Limb (tissue), 2 donors: ENCODE measurements at regions not wholly inside any gene's neighbourhood (a gene's known extent, or its start where the extent isn't known, plus 50 kb on each side); places are given as distances from the start of the nearest gene placed in this dataset.
A peak's percentile ranks its signal among the peaks of the same experiment; 100 is the strongest.

Experiments used
- DNase-seq, 2 donors: peaks; one replicate each; pipeline ENCODE4 v3.0.0-alpha.2; 2016; ENCODE audit errors: extremely low spot score in 2 of 2

- DNase-seq = no peak
Observed at GRCh38 chr10:4733150-4733842, 92.7 kb upstream of the AKR1E2 start.

DNA sequence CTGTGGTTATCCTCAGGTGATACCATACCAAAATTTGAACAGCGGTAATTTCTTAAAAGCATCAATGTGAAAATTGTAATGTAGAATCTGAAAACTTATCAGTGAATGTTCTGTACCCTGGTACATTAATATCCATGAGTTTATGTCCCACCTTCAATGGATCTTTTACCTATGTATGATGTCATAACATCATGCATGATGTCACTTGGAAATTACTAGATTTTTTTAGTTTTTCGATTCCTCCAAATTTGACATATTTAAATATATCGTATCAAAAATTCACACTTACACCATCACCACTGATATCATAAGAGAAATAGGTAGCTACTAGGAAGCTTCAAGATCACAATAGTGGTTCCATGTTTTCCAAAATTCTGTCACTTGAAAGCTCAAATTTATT is 95.0 kb upstream of the AKR1E2 start:
- DNase-seq = no peak

DNA sequence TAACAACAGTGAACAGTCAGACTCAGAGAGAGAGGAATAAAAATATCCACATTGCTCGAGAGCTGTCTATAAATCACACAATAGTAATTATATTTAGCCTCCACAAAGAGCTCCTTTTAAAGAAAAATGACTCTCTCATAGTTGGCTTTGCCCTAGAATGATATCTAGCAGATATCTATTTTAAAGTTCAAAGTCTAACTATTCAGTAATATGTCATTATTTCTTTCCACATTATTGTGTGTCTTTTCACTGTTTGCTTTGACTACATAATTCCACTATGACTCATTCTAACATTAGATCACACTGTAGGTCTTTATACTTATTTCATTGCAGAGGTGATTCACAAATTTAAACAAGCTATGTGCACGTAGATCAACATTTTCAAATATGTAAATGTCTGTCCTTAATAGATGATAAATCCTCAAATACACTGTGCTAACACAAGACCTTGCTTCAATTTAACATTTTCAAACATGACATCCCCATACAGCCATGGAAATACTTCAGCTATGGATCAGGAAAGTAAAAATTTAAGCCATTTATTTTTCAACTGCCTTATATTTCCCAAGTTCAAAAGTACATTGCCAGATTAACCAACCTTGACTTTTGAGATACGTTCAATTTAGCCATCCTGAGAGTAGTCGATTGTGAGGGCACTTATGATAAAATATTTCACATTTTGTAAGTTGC is 99.9 kb upstream of the AKR1E2 start:
- peak in 1 of 2 donors; percentile 23 for DNase-seq

- DNase-seq = no peak
Observed at GRCh38 chr10:4723860-4724259, 102.1 kb upstream of the AKR1E2 start.

DNA sequence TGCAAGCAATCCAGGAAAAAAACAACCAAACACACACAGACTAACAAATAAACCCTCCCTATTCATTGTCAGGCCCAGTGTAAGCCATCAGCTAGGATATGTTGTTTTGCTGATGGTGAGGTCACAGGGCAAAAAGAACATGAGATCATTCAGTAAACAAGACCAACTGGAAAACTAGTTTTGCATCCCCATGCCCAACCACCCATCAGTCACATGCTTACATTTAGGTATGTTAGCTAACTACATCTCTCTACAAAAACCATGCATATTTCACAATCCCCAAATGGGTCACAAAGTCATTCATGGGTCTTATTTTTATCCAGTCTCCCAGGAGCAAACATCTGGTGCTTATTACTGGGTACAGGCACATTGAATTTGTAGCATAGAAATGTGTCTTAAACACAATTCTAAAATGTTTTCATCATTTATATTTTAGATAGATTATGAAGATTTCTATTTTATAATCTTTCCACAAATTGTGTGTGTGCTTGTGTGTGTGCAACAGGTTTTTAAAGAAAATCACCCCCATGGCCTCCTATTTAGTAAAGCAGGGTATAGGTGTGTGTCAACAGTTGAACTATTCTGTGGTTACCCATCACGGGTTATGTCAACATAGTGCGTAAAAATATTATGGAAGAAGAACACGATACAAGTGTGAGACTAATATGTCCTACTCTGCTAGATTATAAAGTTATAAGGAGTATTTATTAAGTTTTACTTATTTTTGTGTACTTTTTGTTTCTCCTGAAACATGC is 103.8 kb upstream of the AKR1E2 start:
- DNase-seq = no peak

GRCh38 chr10:4720463-4720862 is 105.5 kb upstream of the AKR1E2 start:
- DNase-seq = no peak

DNA sequence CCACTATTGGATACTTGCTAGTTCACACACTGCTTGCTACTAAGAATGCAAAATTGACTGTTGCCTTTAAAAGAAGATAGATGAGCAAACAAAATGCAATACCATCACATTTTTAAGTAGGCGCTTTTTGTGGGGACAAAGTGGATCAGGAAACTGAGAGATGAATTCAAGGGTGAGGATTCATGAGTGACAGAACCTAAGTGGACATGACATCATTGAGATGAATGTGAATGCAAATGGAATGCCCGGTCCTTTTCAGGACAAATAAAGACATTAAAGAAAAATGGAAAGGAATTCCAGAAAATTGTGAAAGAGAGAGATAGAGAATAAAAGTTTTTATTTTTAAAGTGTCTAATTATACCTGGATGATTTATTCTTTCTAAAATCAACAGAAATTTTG is 106.3 kb upstream of the AKR1E2 start:
- no peak for DNase-seq

GRCh38 chr10:4719036-4719435 is 107.0 kb upstream of the AKR1E2 start:
- no peak for DNase-seq

DNA sequence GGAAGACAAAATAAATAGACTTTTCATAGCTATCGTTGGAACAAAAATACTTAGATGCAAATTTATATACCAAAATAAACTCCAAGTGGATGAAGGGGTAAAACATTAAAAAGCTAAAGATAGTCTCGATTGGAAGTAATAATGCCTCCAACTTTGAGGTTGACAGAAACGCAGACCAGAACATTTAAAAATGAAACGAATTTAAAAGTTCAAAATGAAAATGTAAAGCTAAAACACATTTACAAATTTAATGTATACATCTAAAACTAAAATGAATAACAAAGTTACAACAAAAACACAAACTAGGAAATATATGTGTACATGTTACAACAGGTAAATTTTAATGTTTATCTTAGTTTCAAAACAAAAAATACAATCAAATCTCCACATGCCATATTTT is 107.5 kb upstream of the AKR1E2 start:
- DNase-seq = no peak

- DNase-seq = no peak
Observed at GRCh38 chr10:4717670-4718069, 108.3 kb upstream of the AKR1E2 start.

DNA sequence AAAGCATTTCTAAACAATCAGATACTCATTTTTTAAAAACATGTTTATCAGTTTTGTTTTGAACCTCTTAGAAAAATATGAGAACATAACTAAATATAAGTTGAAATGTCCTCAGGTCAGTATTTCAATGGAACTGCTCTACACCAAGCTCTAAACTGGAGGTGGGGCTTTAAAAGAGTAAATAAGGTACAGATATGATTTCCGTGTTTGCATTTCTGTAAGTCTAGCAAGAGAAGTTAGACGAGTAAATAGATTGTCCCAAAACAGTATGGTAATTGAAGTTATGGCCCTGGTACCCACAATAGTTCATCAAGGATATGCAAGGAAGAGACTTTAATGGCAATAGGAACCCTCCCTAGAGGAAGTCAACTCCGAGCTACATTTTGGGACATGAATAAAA is 115.1 kb upstream of the AKR1E2 start:
- no peak for DNase-seq

GRCh38 chr10:4708123-4708759 is 117.8 kb upstream of the AKR1E2 start:
- no peak for DNase-seq

GRCh38 chr10:4707221-4707620 is 118.8 kb upstream of the AKR1E2 start:
- no peak for DNase-seq

DNA sequence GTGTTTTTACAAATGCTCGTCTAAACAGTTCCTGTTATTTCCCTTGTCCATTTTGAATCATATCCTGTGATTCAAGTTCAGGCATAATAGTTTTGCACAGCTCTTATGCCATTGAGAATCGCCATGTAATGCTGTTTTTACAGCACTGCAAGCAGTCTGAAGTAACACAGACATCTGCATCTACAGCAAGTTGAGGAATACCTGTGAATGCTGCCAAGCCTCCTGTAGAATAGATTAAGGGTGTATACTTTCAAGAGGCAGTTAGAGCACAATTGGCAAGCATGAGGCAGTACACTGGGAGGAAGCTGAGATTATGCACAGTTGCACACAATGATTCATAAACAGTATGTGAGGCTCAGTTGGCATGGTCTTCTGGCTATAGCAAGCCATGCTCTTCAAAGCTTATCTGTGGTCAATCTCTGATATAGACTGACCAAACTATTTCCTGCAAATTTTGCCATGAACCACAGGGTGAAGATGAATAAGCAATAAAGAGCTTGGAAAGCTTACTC is 121.9 kb upstream of the AKR1E2 start:
- peak in 1 of 2 donors; percentile 45 for DNase-seq

DNA sequence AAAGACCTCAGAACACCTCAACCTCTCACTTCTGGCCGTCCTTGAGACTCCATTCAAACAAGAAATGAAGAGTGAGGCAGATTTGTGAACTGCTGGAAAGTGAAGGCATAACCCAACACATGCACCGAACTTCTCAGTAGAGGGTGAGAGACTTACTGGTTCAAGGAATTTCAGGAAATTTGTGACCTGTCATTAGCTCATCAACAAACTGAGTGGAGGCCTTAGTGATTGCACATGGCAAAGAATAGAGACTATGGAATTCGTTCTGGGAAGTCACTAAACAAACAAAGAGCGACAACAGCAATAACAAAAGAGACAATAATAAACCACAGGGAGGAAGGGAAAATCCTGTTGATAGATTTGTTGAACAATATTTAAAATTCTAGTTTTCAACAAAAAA is 125.0 kb upstream of the AKR1E2 start:
- no peak for DNase-seq

- no peak for DNase-seq
Observed at GRCh38 chr10:4699950-4700730, 125.9 kb upstream of the AKR1E2 start.

DNA sequence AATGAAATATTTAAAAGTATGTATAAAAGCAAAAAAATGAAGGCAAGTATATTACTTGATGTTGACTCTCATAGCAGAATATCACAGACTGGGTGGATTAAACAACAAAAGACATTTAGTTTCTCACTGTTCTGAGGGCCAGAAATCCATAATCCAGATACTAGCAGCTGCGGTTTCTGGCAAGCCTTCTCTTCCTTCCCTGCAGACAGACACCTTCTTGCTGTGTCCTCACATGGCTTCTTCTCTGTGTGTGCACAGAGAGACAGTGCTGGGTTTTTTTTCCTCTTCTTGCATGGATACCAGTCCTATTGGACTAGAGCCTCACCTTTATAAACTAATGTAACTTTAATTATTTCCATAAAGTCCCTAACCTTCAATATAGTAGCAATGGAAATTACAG is 127.9 kb upstream of the AKR1E2 start:
- DNase-seq = peak in 1 of 2 donors; percentile 38

- no peak for DNase-seq
Observed at GRCh38 chr10:4696186-4696585, 129.8 kb upstream of the AKR1E2 start.

DNA sequence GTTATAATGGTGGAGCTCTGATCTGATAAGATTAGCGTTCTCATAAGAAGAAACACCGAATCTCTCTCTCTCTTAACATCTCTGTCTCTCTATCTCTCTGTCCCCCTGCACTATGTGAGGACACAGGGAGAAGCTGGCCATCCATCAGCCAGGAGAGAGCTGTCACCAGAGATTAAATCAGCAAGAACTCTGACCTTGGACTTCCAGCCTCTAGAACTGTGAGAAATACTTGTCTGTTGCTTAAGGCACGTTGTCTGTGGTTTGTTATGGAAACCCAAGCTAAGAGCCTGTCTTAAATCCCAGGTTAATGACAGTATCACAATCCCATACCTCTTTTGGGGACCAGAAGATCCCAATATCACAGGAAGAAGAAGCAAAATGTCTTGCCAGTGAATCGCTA is 132.0 kb upstream of the AKR1E2 start:
- DNase-seq = no peak

GRCh38 chr10:4692206-4692605 is 133.8 kb upstream of the AKR1E2 start:
- DNase-seq = no peak

- no peak for DNase-seq
Observed at GRCh38 chr10:4691776-4692175, 134.2 kb upstream of the AKR1E2 start.
